ENCODE measurements at regions not wholly inside any gene's neighbourhood (a gene's known extent, or its start where the extent isn't known, plus 50 kb on each side); places are given as distances from the start of the nearest gene placed in this dataset.

DNA sequence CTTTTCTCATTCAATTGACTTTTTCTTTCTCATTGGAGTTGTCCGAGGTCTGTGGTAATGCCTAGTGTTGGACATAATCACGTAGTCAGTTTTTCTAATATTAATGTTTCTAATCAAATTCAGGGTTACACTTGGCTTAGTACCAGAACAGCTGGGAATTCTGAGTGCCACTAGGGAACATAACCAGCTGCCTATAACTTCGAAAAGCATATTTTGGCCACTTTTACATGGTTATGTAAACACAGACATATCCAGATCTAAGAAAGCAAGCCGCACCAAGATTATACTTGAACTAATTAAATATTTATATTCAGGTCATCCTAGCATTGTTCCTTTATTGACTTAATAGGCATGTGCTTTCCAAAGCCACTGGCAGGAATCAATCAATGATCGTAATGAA is 91.1 kb upstream of the ARHGAP28 start:
- no peaks in the 10 kb centered on the region for H3K27me3 ChIP-seq (ENCODE audit: insufficient read depth, low read length)
- H3K9me3 ChIP-seq (ENCODE audit: low read length) = no peaks in the 10 kb centered on the region
- peaks cover 2% of the 10 kb centered on the region for H3K4me1 ChIP-seq (ENCODE audit: insufficient read depth, low read length)
- H3K36me3 ChIP-seq (ENCODE audit: insufficient read depth, low read length) = no peaks in the 10 kb centered on the region
- H2AFZ ChIP-seq (ENCODE audit: low read depth, low read length) = no peak overlapping the region
- H3K4me3 ChIP-seq (ENCODE audit: low read length) = no peak overlapping the region

DNA sequence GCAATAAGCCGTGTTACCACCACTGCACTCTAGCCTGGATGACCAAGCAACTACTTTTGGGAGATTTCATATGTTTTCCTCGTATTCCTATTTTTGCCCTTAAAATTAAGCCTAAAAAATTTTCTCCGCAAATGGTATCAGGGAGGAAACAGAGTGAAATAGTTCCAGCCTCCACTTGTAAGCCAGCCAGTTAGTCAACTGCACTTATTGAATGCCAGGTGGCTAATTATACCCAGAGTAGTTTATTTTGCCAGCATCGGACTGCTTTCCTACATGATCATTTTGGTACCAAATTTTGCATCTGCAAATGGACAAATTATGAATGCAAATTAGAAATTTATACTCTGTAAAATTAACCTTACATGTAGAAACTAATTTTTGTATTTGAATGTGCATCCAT is 90.2 kb upstream of the ARHGAP28 start:
- Histone ChIP-seq H2AFZ (ENCODE audit: low read depth, low read length) (no peak overlapping the region), H3K4me1 (ENCODE audit: insufficient read depth, low read length) (no peaks in the 10 kb centered on the region), H3K36me3 (ENCODE audit: insufficient read depth, low read length) (no peaks in the 10 kb centered on the region), H3K9me3 (ENCODE audit: low read length) (no peaks in the 10 kb centered on the region), H3K4me3 (ENCODE audit: low read length) (no peak overlapping the region), H3K27me3 (ENCODE audit: insufficient read depth, low read length) (no peaks in the 10 kb centered on the region)

DNA sequence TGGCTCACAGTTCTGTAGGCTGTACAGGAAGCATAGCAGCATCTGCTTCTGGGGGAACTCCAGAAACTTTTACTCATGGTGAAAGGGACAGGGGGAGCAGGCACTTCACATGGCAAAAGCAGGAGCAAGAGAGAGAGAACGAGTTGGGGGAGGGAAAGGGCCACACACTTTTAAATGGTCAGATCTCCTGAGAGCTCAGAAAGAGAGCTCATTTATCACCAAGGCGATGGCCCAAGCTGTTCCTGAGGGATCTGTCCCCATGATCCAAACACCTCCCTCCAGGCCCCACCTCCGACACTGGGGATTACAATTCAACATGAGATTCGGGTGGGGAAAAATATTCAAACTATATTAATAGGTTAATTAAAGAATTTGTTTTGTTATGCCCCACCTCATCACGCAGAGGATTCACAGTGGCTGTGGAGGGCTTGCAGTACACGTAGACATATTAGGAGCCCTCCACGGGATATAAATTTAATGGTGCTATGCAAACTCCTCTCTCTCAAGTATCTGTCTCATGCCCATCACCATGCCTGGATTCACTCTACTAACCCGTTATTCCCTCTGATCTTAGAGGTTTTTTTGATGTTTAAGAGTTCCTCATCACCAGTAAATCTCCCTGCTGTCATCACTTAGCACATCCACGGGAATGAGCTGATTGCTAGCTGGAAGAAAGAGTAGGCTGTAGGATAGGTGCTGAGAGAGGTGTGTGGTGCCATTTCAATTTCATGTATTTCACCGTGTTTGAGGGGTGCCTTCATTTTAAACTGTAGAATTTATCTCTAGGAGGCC is 84.5 kb upstream of the ARHGAP28 start:
- no peaks in the 10 kb centered on the region for H3K9me3 ChIP-seq (ENCODE audit: low read length)
- no peaks in the 10 kb centered on the region for H3K4me1 ChIP-seq (ENCODE audit: insufficient read depth, low read length)
- no peak overlapping the region for H3K4me3 ChIP-seq (ENCODE audit: low read length)
- H2AFZ ChIP-seq (ENCODE audit: low read depth, low read length) = no peak overlapping the region
- H3K27me3 ChIP-seq (ENCODE audit: insufficient read depth, low read length) = no peaks in the 10 kb centered on the region
- H3K36me3 ChIP-seq (ENCODE audit: insufficient read depth, low read length) = no peaks in the 10 kb centered on the region

DNA sequence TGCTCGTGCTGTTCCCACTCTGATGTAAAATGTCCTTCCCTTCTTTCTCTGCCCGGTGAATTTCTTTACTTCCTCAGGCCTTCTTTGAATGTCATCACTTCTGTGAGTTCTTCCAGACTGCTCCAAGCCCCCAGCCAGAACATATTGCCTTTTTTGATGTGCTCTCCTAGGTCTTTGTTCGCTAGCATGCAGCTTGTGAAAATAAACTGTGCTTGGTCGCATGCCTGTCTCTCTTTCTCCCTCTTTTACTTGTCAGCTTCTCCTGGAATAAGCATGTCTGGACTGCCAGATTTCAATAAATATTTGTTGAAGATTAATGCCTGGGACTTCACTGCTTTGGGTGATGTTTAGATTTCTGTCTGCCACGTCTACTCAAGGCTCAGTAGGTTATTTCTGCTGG is 82.7 kb upstream of the ARHGAP28 start:
- H3K9me3 ChIP-seq (ENCODE audit: low read length) = no peaks in the 10 kb centered on the region
- no peak overlapping the region for H3K4me3 ChIP-seq (ENCODE audit: low read length)
- H3K27me3 ChIP-seq (ENCODE audit: insufficient read depth, low read length) = no peaks in the 10 kb centered on the region
- H2AFZ ChIP-seq (ENCODE audit: low read depth, low read length) = no peak overlapping the region
- no peaks in the 10 kb centered on the region for H3K36me3 ChIP-seq (ENCODE audit: insufficient read depth, low read length)
- H3K4me1 ChIP-seq (ENCODE audit: insufficient read depth, low read length) = no peaks in the 10 kb centered on the region

DNA sequence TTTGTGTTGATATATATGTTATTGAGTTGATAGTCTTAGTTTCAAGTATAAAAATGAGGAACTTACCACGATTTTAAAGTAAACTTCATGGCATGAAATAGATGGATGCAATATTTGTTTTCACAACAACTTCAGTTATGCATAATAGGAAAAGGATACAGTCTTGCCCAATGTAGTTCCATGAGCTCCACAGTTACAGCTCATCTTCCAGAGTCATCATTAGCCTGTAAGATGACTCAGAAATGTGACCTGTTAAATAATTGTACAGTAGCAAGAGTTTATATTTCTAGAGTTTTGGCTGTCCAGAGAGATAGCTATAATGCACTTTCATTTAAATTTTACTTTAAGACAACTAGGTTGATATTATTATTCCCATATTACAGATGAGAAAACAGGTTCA is 80.9 kb upstream of the ARHGAP28 start:
- Histone ChIP-seq H3K36me3 (ENCODE audit: insufficient read depth, low read length) (no peaks in the 10 kb centered on the region), H3K4me1 (ENCODE audit: insufficient read depth, low read length) (no peaks in the 10 kb centered on the region), H3K27me3 (ENCODE audit: insufficient read depth, low read length) (no peaks in the 10 kb centered on the region), H3K4me3 (ENCODE audit: low read length) (no peak overlapping the region), H2AFZ (ENCODE audit: low read depth, low read length) (no peak overlapping the region), H3K9me3 (ENCODE audit: low read length) (no peaks in the 10 kb centered on the region)

DNA sequence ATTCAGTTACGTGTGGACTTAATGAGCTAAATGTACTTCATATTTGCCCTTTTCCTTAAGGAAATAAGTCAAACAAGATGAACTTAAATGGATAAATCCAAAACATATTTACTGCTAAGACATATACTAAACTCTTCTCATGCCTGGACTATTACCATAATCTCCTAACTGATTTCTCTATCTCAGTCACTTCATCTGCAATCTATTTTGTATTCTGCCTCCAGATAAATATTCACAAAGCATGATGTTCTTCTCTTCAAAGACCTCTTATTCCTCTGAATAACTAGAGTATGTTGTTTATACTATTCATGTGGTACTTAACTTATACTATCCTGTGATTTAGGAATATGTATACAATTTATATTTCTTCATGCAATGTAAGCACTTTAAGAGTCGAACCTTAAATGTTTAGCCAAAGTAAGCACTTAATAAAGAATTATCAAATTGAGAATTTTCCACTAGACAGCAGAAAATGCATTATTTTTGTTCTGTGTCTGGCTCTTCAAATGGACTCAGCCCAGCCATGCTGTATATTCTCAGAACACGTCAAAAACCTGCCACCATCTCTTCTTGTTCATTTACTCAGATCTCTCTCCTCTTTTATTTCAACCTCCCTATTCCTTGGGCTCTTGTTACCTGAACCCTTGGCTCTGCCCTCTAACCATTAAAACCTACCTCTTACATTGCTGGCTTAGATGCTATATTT is 79.9 kb upstream of the ARHGAP28 start:
- no peaks in the 10 kb centered on the region for H3K4me1 ChIP-seq (ENCODE audit: insufficient read depth, low read length)
- no peaks in the 10 kb centered on the region for H3K36me3 ChIP-seq (ENCODE audit: insufficient read depth, low read length)
- no peak overlapping the region for H3K4me3 ChIP-seq (ENCODE audit: low read length)
- H2AFZ ChIP-seq (ENCODE audit: low read depth, low read length) = no peak overlapping the region
- H3K9me3 ChIP-seq (ENCODE audit: low read length) = no peaks in the 10 kb centered on the region
- no peaks in the 10 kb centered on the region for H3K27me3 ChIP-seq (ENCODE audit: insufficient read depth, low read length)

DNA sequence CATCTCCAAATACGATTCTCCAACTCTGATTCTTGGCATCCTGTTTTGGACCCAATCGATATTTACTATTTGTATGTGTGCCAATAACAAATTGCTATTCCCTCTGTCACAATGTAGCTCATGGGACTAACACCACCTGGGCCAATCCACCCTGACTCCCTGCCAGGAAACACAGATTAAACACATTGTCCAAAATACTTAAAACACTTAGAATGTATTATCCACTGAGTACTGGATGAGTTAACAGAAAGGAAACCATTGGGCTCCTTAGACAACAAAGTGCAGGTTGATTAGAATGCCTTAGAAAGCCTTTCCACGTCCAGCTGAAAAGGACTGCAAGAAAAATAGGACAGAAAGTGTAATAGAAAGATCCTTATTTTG is 79.4 kb upstream of the ARHGAP28 start:
- Histone ChIP-seq H3K27me3 (ENCODE audit: insufficient read depth, low read length) (no peaks in the 10 kb centered on the region), H3K4me3 (ENCODE audit: low read length) (no peak overlapping the region), H3K4me1 (ENCODE audit: insufficient read depth, low read length) (no peaks in the 10 kb centered on the region), H2AFZ (ENCODE audit: low read depth, low read length) (no peak overlapping the region), H3K36me3 (ENCODE audit: insufficient read depth, low read length) (no peaks in the 10 kb centered on the region), H3K9me3 (ENCODE audit: low read length) (no peaks in the 10 kb centered on the region)

DNA sequence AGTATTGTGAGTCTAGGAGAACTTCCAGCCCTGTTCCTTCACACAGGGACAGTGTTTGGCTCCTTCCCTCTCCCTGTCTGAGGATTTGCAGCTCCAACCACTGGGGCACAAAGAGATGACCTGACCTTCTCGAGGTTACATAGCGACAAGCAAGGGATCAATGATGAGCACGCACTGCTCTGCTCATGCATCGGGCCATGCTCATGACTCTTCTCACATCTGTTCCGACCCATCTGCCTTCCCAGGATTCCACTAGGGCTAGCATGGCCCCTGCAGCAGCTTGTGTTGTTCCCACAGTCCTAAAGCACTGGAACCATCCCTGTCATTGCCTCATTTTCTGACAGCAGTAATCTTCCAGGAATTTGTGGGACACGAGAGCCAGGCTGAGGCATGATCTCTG is 78.8 kb upstream of the ARHGAP28 start:
- Histone ChIP-seq H3K9me3 (ENCODE audit: low read length) (no peaks in the 10 kb centered on the region), H3K27me3 (ENCODE audit: insufficient read depth, low read length) (no peaks in the 10 kb centered on the region), H3K36me3 (ENCODE audit: insufficient read depth, low read length) (no peaks in the 10 kb centered on the region), H3K4me3 (ENCODE audit: low read length) (no peak overlapping the region), H3K4me1 (ENCODE audit: insufficient read depth, low read length) (no peaks in the 10 kb centered on the region), H2AFZ (ENCODE audit: low read depth, low read length) (no peak overlapping the region)

DNA sequence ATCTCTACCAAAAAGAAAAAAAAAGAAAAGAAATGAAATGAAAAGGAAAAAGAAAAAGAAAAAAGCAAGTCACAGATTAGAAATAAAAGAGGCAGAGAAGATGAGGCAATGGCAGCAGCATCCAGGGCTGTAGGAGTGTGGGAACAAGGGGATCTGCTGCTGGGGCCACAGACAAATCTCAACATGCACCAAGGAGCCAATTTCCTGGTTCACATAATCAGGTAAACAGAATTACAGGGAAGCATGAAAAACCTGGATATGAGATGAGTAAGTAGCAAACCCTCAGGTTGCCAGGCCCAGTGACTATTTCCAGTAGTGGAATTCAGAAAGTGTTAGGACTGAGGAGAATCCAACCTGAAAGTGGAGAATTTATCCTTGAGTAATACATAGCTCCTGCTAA is 77.4 kb upstream of the ARHGAP28 start:
- Histone ChIP-seq H3K4me3 (ENCODE audit: low read length) (no peak overlapping the region), H3K36me3 (ENCODE audit: insufficient read depth, low read length) (no peaks in the 10 kb centered on the region), H3K27me3 (ENCODE audit: insufficient read depth, low read length) (no peaks in the 10 kb centered on the region)

DNA sequence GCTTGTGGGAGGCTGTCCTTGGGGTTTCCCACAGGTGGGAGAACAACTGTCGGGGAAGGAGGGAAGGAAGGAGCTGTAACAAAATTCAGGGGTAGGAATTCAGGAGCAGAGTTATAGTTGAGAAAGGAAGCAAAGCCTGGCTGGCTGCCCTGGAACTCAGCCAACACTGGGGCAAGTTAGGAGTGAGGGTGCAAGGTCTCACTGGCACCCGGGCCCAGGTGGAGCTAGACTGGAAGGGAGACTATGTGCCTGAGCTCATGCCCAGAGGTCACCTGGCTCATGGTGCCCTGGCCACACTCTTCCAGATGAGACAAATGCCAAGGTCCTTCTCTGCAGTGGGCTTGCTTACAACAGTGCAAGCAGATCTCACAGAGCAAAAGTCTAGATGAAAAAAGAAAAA is 75.6 kb upstream of the ARHGAP28 start:
- Histone ChIP-seq H3K27me3 (ENCODE audit: insufficient read depth, low read length) (no peaks in the 10 kb centered on the region), H3K4me3 (ENCODE audit: low read length) (no peak overlapping the region), H2AFZ (ENCODE audit: low read depth, low read length) (no peak overlapping the region), H3K9me3 (ENCODE audit: low read length) (no peaks in the 10 kb centered on the region), H3K4me1 (ENCODE audit: insufficient read depth, low read length) (no peaks in the 10 kb centered on the region), H3K36me3 (ENCODE audit: insufficient read depth, low read length) (no peaks in the 10 kb centered on the region)

More for the DNA sequence above, 77.4 kb upstream of the ARHGAP28 start:
- Histone ChIP-seq H3K9me3 (ENCODE audit: low read length) (no peaks in the 10 kb centered on the region), H3K4me1 (ENCODE audit: insufficient read depth, low read length) (no peaks in the 10 kb centered on the region), H2AFZ (ENCODE audit: low read depth, low read length) (no peak overlapping the region)

DNA sequence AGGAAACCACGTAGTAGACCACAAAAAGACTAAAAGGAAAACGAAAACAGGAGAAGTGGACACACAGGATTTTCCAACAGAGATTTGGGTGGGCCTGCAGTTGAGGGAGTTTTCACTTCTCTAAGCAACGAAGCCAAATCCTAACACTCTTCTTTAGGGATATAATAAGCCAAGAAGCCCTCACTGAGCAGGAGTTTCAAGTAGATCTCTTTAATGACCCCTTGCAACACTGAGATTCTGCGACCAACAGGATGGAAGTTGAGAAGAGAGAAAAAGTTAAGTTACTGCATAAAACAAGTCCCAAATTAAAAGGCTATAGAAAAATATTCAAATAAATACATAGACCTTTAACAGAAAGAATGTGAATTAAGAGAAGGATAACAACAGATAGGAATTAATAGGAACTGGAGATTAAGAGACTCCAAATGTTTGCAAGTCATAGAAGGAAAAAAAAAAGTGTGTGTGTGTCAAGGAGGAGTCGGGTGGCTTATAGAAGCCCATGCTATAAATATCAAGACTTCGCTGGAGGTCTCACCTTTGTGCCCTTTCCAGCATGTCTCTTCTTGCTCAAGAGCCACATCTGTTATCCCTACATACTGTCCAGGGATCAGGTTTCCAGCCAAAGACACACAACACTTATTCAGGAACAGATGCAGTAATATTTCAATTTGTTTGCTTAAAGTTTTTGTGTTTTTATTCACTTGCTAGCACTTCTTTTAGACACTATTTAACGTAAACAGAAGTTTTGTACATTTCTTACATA is 69.4 kb upstream of the ARHGAP28 start:
- H3K27me3 ChIP-seq (ENCODE audit: insufficient read depth, low read length) = no peaks in the 10 kb centered on the region
- H3K9me3 ChIP-seq (ENCODE audit: low read length) = no peaks in the 10 kb centered on the region
- H3K4me3 ChIP-seq (ENCODE audit: low read length) = no peak overlapping the region
- no peak overlapping the region for H2AFZ ChIP-seq (ENCODE audit: low read depth, low read length)
- H3K4me1 ChIP-seq (ENCODE audit: insufficient read depth, low read length) = peaks cover 2% of the 10 kb centered on the region
- no peaks in the 10 kb centered on the region for H3K36me3 ChIP-seq (ENCODE audit: insufficient read depth, low read length)

DNA sequence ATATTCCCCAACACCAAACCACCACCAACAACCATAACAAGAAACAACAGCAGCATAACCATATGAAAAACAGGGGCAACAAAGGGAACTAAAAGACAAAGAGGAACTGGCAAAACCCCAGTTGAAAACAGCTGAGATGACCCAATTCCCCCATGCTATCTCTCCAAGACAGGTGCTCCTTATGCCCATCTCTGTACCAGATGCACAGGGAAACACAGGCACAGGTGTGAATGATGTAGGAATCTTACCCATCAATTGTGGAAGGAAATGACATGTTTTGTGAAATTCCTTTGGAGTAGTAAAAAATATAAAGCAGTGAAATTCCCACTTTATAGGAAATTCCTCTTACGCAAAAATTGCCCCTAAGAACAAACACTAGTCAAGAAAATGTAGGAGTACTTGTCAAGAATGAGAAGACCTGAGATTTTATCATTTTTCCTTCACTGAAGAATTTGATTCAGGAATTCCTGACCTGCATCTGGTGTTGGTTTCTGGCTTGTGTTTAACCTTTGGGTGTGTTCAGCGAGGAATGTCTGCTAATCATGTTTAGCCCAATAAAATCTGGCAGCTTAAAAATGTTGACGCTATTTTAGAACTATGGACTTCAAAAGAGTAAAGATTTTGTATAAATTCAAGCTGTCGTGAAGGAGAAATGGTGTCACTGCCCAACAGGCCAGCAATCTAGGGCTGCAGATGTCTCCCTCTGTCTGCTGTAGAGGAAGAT is 67.7 kb upstream of the ARHGAP28 start:
- Histone ChIP-seq H3K27me3 (ENCODE audit: insufficient read depth, low read length) (no peaks in the 10 kb centered on the region), H2AFZ (ENCODE audit: low read depth, low read length) (no peak overlapping the region), H3K9me3 (ENCODE audit: low read length) (no peaks in the 10 kb centered on the region), H3K36me3 (ENCODE audit: insufficient read depth, low read length) (no peaks in the 10 kb centered on the region), H3K4me3 (ENCODE audit: low read length) (no peak overlapping the region), H3K4me1 (ENCODE audit: insufficient read depth, low read length) (peaks cover 2% of the 10 kb centered on the region)

Measured in neuron (in vitro differentiated cells).